Endothelial cell of umbilical vein (primary cell): ENCODE measurements at regions not wholly inside any gene's neighbourhood (a gene's known extent, or its start where the extent isn't known, plus 50 kb on each side); places are given as distances from the start of the nearest gene placed in this dataset.

Experiments
- BruUV-seq: library from RNA; stranded (reverse); fragments of 400-500 nt; replicated peaks from 2 replicates; lab custom pipeline; 2021; lab: Mats Ljungman, UMichigan
- CTCF ChIA-PET: fragments of 300-600, 350-600 bp; sonication (Branson Sonifier 250); formaldehyde crosslinking; loops from one replicate; lab custom pipeline; 2021; ENCODE audit warnings: antibody characterized with exemption, inconsistent platforms; lab: Charles Lee
- POLR2A ChIA-PET: fragments of 300-600, 350-600 bp; sonication (Branson Sonifier 250); formaldehyde crosslinking; loops from one replicate; lab custom pipeline; 2021; ENCODE audit warnings: antibody characterized with exemption, inconsistent platforms; lab: Charles Lee
- DNase-seq: peaks from one replicate; pipeline ENCODE4 v3.0.0-alpha.2; 2011; ENCODE audit warnings: low read depth, low spot score
- FAIRE-seq: peaks from 2 replicates; lab custom pipeline; 2011; peaks lifted over from hg19 to GRCh38; lab: Jason Lieb, UNC
- H2AFZ ChIP-seq: 2 replicates; pipeline ENCODE4 v1.6.0; 2012; ENCODE audit warnings: low read depth, low read length, control low read depth, inconsistent platforms
- H3K27ac ChIP-seq: 2 replicates; pipeline ENCODE4 v1.5.1; 2011; ENCODE audit warnings: low read depth, mild to moderate bottlenecking, control low read depth, low read length, moderate library complexity; ENCODE audit not compliant: insufficient read depth
- H3K27me3 ChIP-seq, 2 experiments: 2 replicates each; pipeline versions ENCODE4 v1.6.0 to v1.6.1; 2011; ENCODE audit warnings: low read length in 2 of 2, mixed read lengths in 1 of 2; ENCODE audit not compliant: control insufficient read depth in 2 of 2, insufficient read depth in 2 of 2
- H3K36me3 ChIP-seq, 2 experiments: 2 replicates in 1 of 2; 3 replicates in 1 of 2; pipeline ENCODE4 v1.5.1; 2011; ENCODE audit warnings: low read length in 2 of 2, mild to moderate bottlenecking in 1 of 2, moderate library complexity in 1 of 2; ENCODE audit not compliant: control insufficient read depth in 2 of 2, insufficient read depth in 2 of 2; ENCODE audit errors: extremely low read depth in 1 of 2
- H3K4me1 ChIP-seq: 3 replicates; pipeline ENCODE4 v1.5.1; 2011; ENCODE audit warnings: mild to moderate bottlenecking, low read length; ENCODE audit not compliant: control insufficient read depth, insufficient read depth; ENCODE audit errors: extremely low read depth
- H3K4me2 ChIP-seq: 2 replicates; pipeline ENCODE4 v1.6.1; 2011; ENCODE audit warnings: low read length, control low read depth, mixed read lengths; ENCODE audit not compliant: insufficient read depth
- H3K4me3 ChIP-seq, 3 experiments: fragments of 200-600 bp in 1 of 3; sonication (generic), shearing (Covaris generic) in 1 of 3; replicated peaks in 1 of 3; 2 replicates each; pipeline ENCODE4 v1.5.1; 2011 to 2016; ENCODE audit warnings: control low read depth in 3 of 3, low read length in 3 of 3, mild to moderate bottlenecking in 2 of 3, inconsistent platforms in 1 of 3, low read depth in 1 of 3, moderate library complexity in 1 of 3; ENCODE audit not compliant: insufficient read depth in 1 of 3
- H3K79me2 ChIP-seq: 2 replicates; pipeline ENCODE4 v1.6.0; 2012; ENCODE audit warnings: low read length, inconsistent platforms; ENCODE audit not compliant: control insufficient read depth, insufficient read depth
- H3K9ac ChIP-seq: replicated peaks from 2 replicates; pipeline ENCODE3; 2011; ENCODE audit warnings: low read length, control low read depth; ENCODE audit not compliant: insufficient read depth; ENCODE audit errors: extremely low read depth
- H3K9me1 ChIP-seq: replicated peaks from 3 replicates; pipeline ENCODE4 v1.6.0; 2011; ENCODE audit warnings: mild to moderate bottlenecking, low read length; ENCODE audit not compliant: control insufficient read depth, insufficient read depth; ENCODE audit errors: extremely low read depth
- H3K9me3 ChIP-seq: replicated peaks from 2 replicates; pipeline ENCODE4 v1.5.1; 2012; ENCODE audit warnings: low read length, inconsistent platforms; ENCODE audit not compliant: control insufficient read depth, insufficient read depth
- H4K20me1 ChIP-seq: replicated peaks from 2 replicates; pipeline ENCODE3; 2011; ENCODE audit warnings: mild to moderate bottlenecking, low read length; ENCODE audit not compliant: control insufficient read depth, insufficient read depth; ENCODE audit errors: extremely low read depth
- CTCF ChIP-seq, 2 donors: IDR thresholded peaks; 1 replicate in 1 of 2; 2 replicates in 1 of 2; pipeline ENCODE4 v1.5.1; 2011; ENCODE audit warnings: low read length in 2 of 2, mild to moderate bottlenecking in 2 of 2, moderate library complexity in 2 of 2, control low read depth in 1 of 2, inconsistent platforms in 1 of 2, low read depth in 1 of 2; ENCODE audit not compliant: insufficient read depth in 1 of 2; ENCODE audit errors: extremely low read depth in 1 of 2
- EZH2 ChIP-seq: IDR thresholded peaks from 2 replicates; pipeline ENCODE4 v1.6.1; 2012; ENCODE audit warnings: borderline replicate concordance, low read depth, mild to moderate bottlenecking, moderate library complexity, low read length, inconsistent platforms; ENCODE audit not compliant: severe bottlenecking
- FOS ChIP-seq: IDR thresholded peaks from 2 replicates; pipeline ENCODE4 v1.6.1; 2011; ENCODE audit warnings: mild to moderate bottlenecking, low read length, moderate library complexity, borderline replicate concordance; ENCODE audit not compliant: insufficient read depth
- GATA2 ChIP-seq: IDR thresholded peaks from 2 replicates; pipeline ENCODE4 v1.7.0; 2011; ENCODE audit warnings: low read depth, mild to moderate bottlenecking, moderate library complexity, mixed read lengths, low read length; ENCODE audit not compliant: insufficient read length, insufficient read depth
- JUN ChIP-seq: IDR thresholded peaks from 2 replicates; pipeline ENCODE4 v1.6.1; 2011; ENCODE audit warnings: borderline replicate concordance, low read depth; ENCODE audit not compliant: insufficient read length, insufficient read depth
- MAX ChIP-seq: IDR thresholded peaks from 2 replicates; pipeline ENCODE4 v1.6.1; 2011; ENCODE audit not compliant: insufficient read depth, insufficient read length
- MYC ChIP-seq: IDR thresholded peaks from one replicate; pipeline ENCODE4 v1.6.1; 2011; ENCODE audit warnings: mild to moderate bottlenecking, low read depth, low read length
- POLR2A ChIP-seq: IDR thresholded peaks from 2 replicates; pipeline ENCODE4 v1.6.1; 2012; ENCODE audit warnings: low read depth, mild to moderate bottlenecking, control low read depth, low read length
- POLR2AphosphoS5 ChIP-seq: IDR thresholded peaks from 2 replicates; pipeline ENCODE4 v1.6.1; 2012; ENCODE audit warnings: low read depth, mild to moderate bottlenecking, control low read depth, low read length, moderate library complexity; ENCODE audit not compliant: insufficient read depth
- dilution Hi-C: fragments of 300-500 bp; cut with MboI; formaldehyde crosslinking; loops from one replicate; pipeline ENCODE4 v1.15.0; 2019; ENCODE audit warnings: low sequenced_read_pairs; ENCODE audit not compliant: extremely low pct_ligation_motif_present
- intact Hi-C: fragments of 100-400 bp; cut with micrococcal nuclease; formaldehyde crosslinking; loops from one replicate; pipeline ENCODE4 v1.10.0; 2022

GRCh38 chr2:51706220-51706619 lies 674.3 kb upstream of the NRXN1 start:
- Histone ChIP-seq H3K9me3 (no peaks in the 10 kb centered on the region), H3K4me3 (no peak overlapping the region), H3K36me3 (no peaks in the 10 kb centered on the region), H3K9me1 (no peaks in the 10 kb centered on the region), H3K4me1 (no peaks in the 10 kb centered on the region), H3K4me2 (no peak overlapping the region), H4K20me1 (no peaks in the 10 kb centered on the region), H3K27me3 (no peaks in the 10 kb centered on the region), H2AFZ (no peak overlapping the region), H3K27ac (no peak overlapping the region), H3K9ac (no peak overlapping the region), H3K79me2 (no peaks in the 10 kb centered on the region)
- dilution Hi-C loops (no loop called here), intact Hi-C loops (no loop called here)
- no peak for TF ChIP-seq MAX
- no peak for TF ChIP-seq MYC
- TF ChIP-seq JUN, result no peak
- TF ChIP-seq FOS, result no peak
- no peak for TF ChIP-seq EZH2
- TF ChIP-seq POLR2AphosphoS5, result no peak
- TF ChIP-seq GATA2, result no peak
- no peak for TF ChIP-seq POLR2A
- no peak for TF ChIP-seq CTCF (IDR thresholded peaks at IDR 0.05; ENCODE audit: extremely low read depth in 1 of 2, insufficient read depth in 1 of 2, low read depth in 1 of 2, low read length in 2 of 2)
- ChIA-PET CTCF (no interaction called here), POLR2A (no interaction called here)
- DNase-seq (no peak), FAIRE-seq (no peak)
- no TSS peak for BruUV-seq
